HG02678 (cell line): ENCODE measurements at regions not wholly inside any gene's neighbourhood (a gene's known extent, or its start where the extent isn't known, plus 50 kb on each side); places are given as distances from the start of the nearest gene placed in this dataset.

ENCODE experiments used
- ATAC-seq: cut with Tn5 transposase; IDR thresholded peaks from one replicate; pipeline ENCODE4 v1.9.1; 2021; ENCODE audit warnings: mild to moderate bottlenecking, moderate library complexity; ENCODE audit not compliant: unreplicated experiment

- ATAC-seq: no peak
These were observed 171.6 kb upstream of the TNP1 start for GRCh38 chr2:217031445-217031844.

DNA sequence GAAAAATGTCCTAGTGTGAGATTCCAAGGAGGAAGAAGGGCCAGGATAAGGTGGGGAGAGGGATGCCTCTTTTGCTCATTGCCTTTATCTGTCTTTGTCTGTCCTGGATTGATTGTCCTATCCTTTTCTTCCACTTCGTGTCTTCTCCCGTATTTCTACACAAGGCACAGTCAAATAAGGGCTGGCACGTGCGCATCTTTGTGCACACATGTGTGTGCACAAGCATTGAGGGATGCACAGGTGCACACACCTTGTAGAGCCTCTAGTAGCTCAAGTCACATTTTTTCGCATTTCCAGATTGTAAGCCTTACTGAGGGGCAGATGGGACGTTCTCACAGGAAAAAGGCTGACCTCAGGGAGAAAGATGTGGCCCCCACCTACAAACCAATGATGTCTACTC lies 170.2 kb upstream of the TNP1 start:
- no peak for ATAC-seq

DNA sequence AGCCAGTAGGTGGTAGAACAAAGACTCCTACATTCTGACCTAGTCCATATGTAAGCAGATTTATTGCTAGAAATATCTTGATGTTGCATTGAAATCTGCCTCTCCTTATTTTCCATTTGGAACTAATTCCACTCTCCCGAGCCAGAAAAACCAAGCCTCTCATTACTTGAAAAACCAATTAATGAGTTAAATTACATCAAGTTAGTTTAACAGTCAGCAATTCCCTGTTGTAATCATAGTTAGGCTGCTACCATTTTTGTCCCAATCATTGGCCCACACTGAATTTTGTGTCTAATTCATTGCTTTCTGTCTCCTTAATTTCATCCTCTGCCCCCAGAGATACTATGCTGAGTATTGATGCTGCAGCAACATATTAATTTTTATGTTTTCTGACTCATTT lies 168.3 kb upstream of the TNP1 start:
- no peak for ATAC-seq

DNA sequence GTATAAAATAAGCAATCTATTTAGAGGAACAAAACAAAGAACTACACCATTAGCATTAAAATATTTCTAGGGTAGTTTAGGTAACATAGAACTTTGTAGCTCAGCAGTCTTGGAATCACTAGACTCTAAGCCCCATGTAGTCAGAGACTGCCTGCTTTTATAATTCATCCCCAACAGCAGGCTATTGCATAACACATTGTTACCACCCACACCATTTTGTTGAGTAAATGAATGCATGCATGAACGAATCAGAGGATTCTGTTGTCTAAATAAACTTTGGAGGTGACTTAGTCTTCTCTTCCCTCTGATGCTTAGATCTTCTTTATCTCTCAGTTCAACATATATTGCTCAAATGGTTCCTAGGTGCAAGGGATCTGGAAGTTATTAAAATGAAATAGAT lies 167.6 kb upstream of the TNP1 start:
- no peak for ATAC-seq

DNA sequence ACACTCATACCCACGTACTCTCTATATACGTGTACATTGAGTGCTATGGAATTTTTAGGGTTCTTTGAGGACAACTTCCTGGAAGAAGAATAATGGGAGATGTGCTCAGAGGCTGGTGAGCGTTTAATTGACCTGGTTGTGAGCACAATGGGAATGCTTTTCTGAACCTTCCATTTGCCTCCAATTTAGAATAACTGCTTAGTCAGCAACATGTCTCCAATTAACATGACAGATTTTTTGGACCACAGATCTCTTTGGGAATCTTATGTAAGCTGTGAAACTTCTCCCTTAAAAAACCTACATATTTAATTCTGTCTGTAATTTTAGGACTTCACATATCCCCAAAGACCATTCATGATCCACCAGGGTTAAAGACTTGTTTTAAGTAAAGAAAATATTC lies 166.7 kb upstream of the TNP1 start:
- no peak for ATAC-seq

DNA sequence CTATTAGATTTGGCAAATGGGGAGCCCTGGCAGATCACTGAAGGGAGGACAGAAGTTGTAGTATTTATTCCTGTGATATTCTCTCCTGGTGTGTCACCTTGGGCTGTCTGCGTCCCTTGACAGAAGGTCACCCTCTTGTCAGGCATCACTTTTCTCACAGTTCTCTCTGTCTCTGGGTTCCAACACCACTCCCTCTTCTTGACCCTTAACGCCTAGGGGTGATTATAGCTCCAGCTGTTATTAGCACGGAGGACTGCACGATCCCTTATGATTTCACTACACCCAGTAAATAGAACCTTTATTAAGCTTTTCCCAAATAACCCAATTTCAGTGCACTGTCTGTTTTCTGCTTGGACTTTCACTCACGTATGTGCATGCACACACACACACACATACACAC lies 166.3 kb upstream of the TNP1 start:
- ATAC-seq: no peak

DNA sequence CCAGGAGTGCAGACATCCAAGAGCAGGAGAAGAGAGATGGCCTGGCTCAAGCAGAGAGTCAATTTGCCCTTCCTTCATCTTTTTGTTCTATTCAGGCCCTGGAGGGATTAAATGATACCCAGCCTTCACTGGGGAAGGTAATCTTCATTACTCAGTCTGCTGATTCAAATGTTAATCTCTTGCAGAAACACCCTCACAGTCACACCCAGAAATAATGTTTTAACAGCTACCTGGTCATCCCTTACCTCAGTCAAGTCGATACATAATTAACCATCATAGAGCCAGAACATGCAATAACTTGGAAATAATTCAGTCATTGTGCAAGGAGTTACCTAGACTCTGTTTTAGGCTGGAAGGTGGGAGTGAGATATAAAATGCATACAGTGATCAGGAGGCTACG lies 163.7 kb upstream of the TNP1 start:
- ATAC-seq: no peak

GRCh38 chr2:217017456-217018252 lies 157.8 kb upstream of the TNP1 start:
- no peak for ATAC-seq

DNA sequence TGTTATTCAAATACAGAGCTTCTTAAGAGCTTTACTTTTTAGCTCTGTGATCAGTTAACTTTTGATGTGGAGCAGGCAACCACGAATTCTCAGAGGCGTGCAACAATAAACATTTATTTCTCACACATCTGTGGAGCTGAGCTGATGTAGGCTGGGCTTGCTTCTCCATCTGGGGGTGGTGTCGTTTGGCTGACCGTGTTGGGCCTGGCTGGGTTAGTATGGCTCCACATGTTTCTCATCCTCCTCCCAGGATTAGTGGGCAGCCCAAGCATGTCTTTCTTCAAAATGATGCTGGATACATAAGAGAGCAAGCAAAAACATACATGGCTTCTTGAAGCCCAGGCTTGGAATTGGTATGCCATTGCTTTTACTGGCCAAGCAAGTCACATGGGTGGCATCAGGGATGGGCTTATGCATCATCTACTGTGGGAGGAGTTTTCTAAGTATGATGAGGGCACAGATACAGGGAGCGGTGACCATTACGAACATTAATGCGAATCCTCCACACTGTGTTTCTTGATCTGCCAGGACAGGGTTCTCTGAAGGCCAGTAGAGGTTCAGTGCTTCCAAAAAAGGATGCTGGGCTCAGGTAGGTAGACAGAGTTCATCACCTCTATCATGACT lies 157.0 kb upstream of the TNP1 start:
- ATAC-seq: no peak

DNA sequence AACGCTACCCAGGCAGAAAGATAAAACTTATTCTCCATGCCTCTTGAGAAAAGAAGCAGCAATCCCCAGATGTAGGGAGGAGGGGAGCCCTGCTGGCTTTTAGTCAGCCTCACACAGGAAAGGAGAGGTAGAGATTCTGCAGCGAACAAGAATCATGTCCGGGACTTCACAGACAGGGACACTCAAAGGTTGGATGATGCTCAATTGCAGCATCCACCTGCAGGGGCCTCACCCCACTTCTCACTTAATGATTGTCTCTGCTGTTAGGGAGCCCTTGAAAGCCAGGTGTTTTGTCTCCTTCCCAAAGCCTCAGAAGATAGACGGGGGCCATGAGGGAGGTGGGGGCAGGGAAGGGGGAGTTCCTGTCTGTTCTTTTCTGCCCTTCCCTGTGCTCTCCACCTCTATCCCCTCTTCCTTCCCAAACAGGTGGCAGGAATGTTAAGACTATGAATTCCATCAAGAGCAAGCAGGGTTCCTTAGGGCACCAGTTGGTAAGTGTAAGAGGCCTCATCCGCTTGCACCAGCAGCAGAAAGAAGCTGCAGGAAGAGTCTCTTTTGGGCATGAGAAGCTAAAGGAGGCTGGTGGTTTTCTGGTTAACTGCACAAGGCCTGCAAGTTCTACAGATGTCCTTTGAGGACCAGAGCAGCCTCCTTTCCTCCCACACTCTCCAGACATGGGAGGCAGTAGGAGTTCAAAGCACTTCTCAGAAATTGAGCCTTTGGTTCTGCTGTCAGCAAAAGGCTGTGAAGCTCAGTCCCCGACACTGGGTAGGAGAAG lies 154.7 kb upstream of the TNP1 start:
- no peak for ATAC-seq

DNA sequence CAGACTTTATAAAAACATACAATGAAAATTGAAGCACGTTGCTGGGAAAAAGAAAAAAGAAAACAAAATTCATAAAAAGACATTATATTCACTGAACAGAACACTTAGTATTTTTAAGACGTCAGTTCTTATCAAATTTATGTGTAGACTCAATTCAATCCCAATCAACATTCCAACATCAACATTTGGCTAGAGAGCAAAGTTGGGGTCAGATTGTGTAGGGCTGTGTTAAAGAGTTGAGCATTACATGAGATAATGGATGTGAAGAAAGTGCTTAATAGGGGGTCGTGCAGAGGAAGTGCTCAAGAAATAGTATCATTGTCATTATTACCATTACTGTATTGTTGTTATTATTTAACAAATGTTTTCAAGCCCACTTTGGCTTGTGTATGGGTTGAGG lies 154.1 kb upstream of the TNP1 start:
- ATAC-seq: no peak

- ATAC-seq: no peak
These were observed 151.7 kb upstream of the TNP1 start for GRCh38 chr2:217011576-217011975.

DNA sequence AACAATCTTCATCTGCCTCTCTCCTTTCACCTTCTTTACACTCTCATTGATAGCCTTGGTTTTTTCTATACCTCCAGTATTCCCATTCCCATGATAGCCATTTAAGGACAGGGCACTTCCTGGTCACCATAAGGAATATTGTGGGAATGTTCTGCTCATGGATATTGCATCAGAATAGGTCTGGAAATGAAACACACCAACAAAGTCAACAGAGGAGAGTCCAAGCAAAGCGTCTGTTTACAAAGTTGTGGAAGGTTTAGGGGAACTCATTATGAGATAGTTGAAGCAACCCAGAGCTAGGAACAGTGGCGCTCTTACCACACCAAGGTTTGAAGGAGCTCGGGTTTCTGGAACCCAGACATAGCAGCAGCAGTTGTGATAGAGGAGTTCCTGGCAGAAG lies 150.3 kb upstream of the TNP1 start:
- no peak for ATAC-seq

DNA sequence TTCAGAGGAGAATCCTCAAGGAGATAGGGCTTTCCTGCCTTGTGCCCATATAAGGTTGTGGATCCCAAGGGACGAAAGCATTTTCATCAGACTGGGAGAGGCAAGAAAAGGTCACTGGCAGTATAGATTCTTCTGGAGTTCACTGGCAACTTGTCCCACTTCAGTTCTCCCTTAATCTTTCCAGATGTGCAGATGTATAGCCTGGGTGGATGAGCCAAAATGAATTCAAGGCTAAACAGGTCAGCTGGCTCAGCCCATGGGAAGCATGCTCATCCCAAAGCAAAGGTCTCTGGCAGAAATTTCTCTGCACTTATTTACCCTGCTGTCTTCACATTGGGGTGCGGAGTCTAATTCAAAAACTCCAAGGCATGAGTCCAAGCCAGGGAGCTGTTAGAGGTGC lies 148.9 kb upstream of the TNP1 start:
- no peak for ATAC-seq

GRCh38 chr2:217006217-217006616 lies 146.4 kb upstream of the TNP1 start:
- ATAC-seq: no peak

DNA sequence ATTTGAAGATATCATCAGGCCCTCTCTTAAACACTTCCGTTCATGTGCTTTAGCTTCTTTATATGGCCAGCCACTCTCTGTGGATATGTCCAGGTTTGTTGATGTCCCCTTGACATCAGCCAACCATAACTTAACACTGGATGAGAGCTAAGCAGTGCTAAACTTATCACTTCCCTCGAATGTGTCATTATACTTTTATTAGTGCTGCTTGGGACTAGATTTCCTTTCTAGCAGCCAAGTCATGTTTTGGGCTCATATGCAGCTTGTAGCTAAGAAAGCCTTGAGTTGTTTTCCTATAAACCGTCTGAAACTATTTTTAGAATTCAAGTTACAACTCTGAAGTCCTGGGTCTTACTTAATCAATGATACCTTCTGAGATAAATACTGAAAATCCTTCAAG lies 144.8 kb upstream of the TNP1 start:
- ATAC-seq: no peak

- ATAC-seq: no peak
These were observed 141.9 kb upstream of the TNP1 start for GRCh38 chr2:217001740-217002139.

GRCh38 chr2:217000406-217000805 lies 140.5 kb upstream of the TNP1 start:
- no peak for ATAC-seq

- ATAC-seq: no peak
These were observed 136.5 kb upstream of the TNP1 start for GRCh38 chr2:216996279-216996845.

- no peak for ATAC-seq
These were observed 134.5 kb upstream of the TNP1 start for GRCh38 chr2:216994353-216994854.

DNA sequence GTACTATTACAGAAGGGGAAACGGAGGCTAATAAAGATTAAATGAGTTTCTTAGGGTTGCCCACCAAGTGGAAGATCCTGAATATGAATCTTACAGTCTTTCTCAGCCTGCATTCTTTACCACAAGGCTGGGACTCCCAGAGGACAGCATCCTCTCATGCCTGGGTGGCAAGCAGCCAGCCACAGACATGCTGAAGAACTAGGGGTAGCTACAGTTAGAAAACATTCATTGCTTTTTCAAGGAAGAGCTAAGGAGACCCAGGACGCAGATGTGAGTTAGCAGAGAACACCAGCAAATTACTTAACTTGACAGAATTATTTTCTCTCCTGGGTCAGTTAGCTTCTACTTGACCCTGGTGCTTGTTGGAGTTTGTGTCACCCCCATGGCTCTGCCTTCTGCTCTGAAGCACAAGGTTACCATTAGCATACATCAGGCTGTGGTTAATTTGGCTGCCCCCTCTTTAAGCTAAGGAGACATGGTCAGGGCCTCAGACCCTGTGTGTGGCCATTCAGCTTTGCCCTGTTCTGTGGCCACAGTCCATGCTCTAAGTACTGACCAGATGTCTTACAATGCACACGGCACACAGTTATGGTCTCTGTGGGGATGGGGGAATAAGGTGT lies 132.3 kb upstream of the TNP1 start:
- ATAC-seq: no peak
